ENCODE measurements at regions not wholly inside any gene's neighbourhood (a gene's known extent, or its start where the extent isn't known, plus 50 kb on each side); places are given as distances from the start of the nearest gene placed in this dataset.

GRCh38 chr11:11740073-11740702 is 101.6 kb upstream of the USP47 start:
- TF ChIP-seq CTCF (conservative IDR thresholded peaks at IDR 0.05; ENCODE audit: low read depth, low read length) (no peak), EZH2 (IDR thresholded peaks at IDR 0.05; ENCODE audit: low read length, unreplicated experiment) (no peak), EZH2phosphoT487 (IDR thresholded peaks at IDR 0.05; ENCODE audit: borderline replicate concordance, low read length) (no peak)
